GM23338 (cell line): ENCODE measurements at regions not wholly inside any gene's neighbourhood (a gene's known extent, or its start where the extent isn't known, plus 50 kb on each side); places are given as distances from the start of the nearest gene placed in this dataset.

Source experiments
- ATAC-seq: fragments of 200-7000 bp; cut with Tn5 transposase; 3 replicates; pipeline ENCODE4 v1.9.1; 2020
- DNase-seq: peaks from one replicate; pipeline ENCODE4 v3.0.0-alpha.2; 2015; ENCODE audit warnings: low spot score
- H2AFZ ChIP-seq: fragments of 200-600 bp; sonication (generic); 2 replicates; pipeline ENCODE4 v1.8.0; 2016; ENCODE audit warnings: antibody characterized with exemption, mild to moderate bottlenecking, moderate library complexity
- H3F3A ChIP-seq: fragments of 200-600 bp; sonication (generic); replicated peaks from 2 replicates; pipeline ENCODE4 v1.8.0; 2017; ENCODE audit warnings: antibody characterized with exemption, mixed run types, low read depth
- H3K27ac ChIP-seq: fragments of 200-600 bp; sonication (generic); 2 replicates; pipeline ENCODE4 v1.6.1; 2016; ENCODE audit warnings: low read depth
- H3K27me3 ChIP-seq: fragments of 200-600 bp; sonication (generic); 2 replicates; pipeline ENCODE4 v1.8.0; 2016; ENCODE audit warnings: mild to moderate bottlenecking, mixed run types, moderate library complexity; ENCODE audit not compliant: insufficient read depth
- H3K36me3 ChIP-seq: fragments of 200-600 bp; sonication (generic); 2 replicates; pipeline ENCODE4 v1.8.0; 2016; ENCODE audit warnings: mild to moderate bottlenecking; ENCODE audit not compliant: insufficient read depth
- H3K4me1 ChIP-seq: fragments of 200-600 bp; sonication (generic); 2 replicates; pipeline ENCODE4 v1.8.0; 2016; ENCODE audit warnings: mild to moderate bottlenecking, moderate library complexity; ENCODE audit not compliant: insufficient read depth
- H3K4me2 ChIP-seq: fragments of 200-600 bp; sonication (generic); 2 replicates; pipeline ENCODE4 v1.7.1; 2017; ENCODE audit warnings: mixed run types
- H3K4me3 ChIP-seq: fragments of 200-600 bp; sonication (generic); 2 replicates; pipeline ENCODE4 v1.6.1; 2016; ENCODE audit warnings: mixed run types
- H3K79me2 ChIP-seq: fragments of 200-600 bp; sonication (generic); replicated peaks from 2 replicates; pipeline ENCODE4 v1.8.0; 2017; ENCODE audit warnings: mild to moderate bottlenecking; ENCODE audit not compliant: insufficient read depth
- H3K9me2 ChIP-seq: fragments of 200-600 bp; sonication (generic); 2 replicates; pipeline ENCODE4 v1.8.0; 2017; ENCODE audit not compliant: insufficient read depth
- H4K20me1 ChIP-seq: fragments of 200-600 bp; sonication (generic); replicated peaks from 2 replicates; pipeline ENCODE4 v1.8.0; 2017; ENCODE audit warnings: mild to moderate bottlenecking; ENCODE audit not compliant: insufficient read depth
- H3K27ac Mint-ChIP-seq: 2 replicates; pipeline ENCODE4 v1.8.0; 2020; ENCODE audit warnings: inconsistent platforms, mild to moderate bottlenecking, moderate library complexity, mixed read lengths
- H3K27me3 Mint-ChIP-seq: 3 replicates; pipeline ENCODE4 v1.8.0; 2022; ENCODE audit warnings: low read depth, mild to moderate bottlenecking, moderate library complexity, mixed read lengths, inconsistent platforms; ENCODE audit not compliant: insufficient read depth, poor library complexity
- H3K36me3 Mint-ChIP-seq: 3 replicates; pipeline ENCODE4 v1.8.0; 2021; ENCODE audit warnings: low read depth, mild to moderate bottlenecking, inconsistent platforms, moderate library complexity, mixed read lengths
- H3K4me1 Mint-ChIP-seq: 3 replicates; pipeline ENCODE4 v1.8.0; 2020; ENCODE audit warnings: mild to moderate bottlenecking, inconsistent platforms, mixed read lengths
- H3K4me3 Mint-ChIP-seq: 3 replicates; pipeline ENCODE4 v1.8.0; 2021; ENCODE audit warnings: moderate library complexity, mild to moderate bottlenecking, inconsistent platforms, mixed read lengths
- H3K9me3 Mint-ChIP-seq: 3 replicates; pipeline ENCODE4 v1.8.0; 2020; ENCODE audit warnings: moderate library complexity, mild to moderate bottlenecking, inconsistent platforms, mixed read lengths
- ETS1 ChIP-seq: IDR thresholded peaks from 2 replicates; pipeline ENCODE4 v1.6.1; 2016; ENCODE audit warnings: antibody characterized with exemption
- JUNB ChIP-seq: IDR thresholded peaks from one replicate; pipeline ENCODE4 v1.6.1; 2016; ENCODE audit warnings: antibody characterized with exemption; ENCODE audit not compliant: unreplicated experiment
- ZNF462 ChIP-seq: fragments of 250-450 bp; sonication (Bioruptor Pico); IDR thresholded peaks from 2 replicates; pipeline ENCODE4 v1.5.0; 2020; ENCODE audit warnings: mild to moderate bottlenecking, moderate library complexity

- TF ChIP-seq ZNF462: no peak
Observed at GRCh38 chr12:91923864-91924263, 221.8 kb downstream of the BTG1 start (continued).

DNA sequence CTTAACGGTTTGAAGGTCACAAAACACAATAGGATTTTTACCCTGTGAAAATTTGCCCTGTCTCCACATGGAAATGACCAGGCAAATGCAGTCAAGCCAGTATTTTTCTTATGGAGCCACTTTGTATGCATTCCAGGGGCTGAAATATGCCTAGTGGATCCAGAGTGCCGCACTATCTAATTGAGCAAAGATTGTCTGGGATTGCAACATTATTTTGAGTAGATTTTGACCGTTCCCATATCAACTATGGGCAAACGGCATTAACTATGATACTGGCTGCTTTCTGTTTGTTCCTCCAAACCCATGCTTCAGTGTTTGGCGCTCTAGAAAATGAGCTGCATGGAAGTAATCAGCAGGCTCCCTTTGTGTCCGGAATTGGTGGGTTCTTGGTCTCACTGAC, 223.0 kb downstream of the BTG1 start:
- no peaks in the 10 kb centered on the region for H3K36me3 Mint-ChIP-seq
- Histone ChIP-seq H4K20me1 (no peaks in the 10 kb centered on the region), H3K27ac (no peak overlapping the region), H3K4me1 (no peaks in the 10 kb centered on the region), H3K9me2 (no peaks in the 10 kb centered on the region), H3F3A (no peaks in the 10 kb centered on the region), H3K4me2 (no peak overlapping the region), H3K79me2 (no peaks in the 10 kb centered on the region), H3K36me3 (no peaks in the 10 kb centered on the region), H3K4me3 (no peak overlapping the region), H3K27me3 (no peaks in the 10 kb centered on the region), H2AFZ (0 out of 2 replicates have a peak overlapping the region, but pooled peaks have one; percentile 5)
- no peak overlapping the region for H3K27ac Mint-ChIP-seq
- ATAC-seq: no peak
- no peak overlapping the region for H3K4me3 Mint-ChIP-seq
- no peaks in the 10 kb centered on the region for H3K9me3 Mint-ChIP-seq
- TF ChIP-seq ETS1 (no peak), JUNB (no peak)
- DNase-seq: no peak
- H3K4me1 Mint-ChIP-seq: peaks cover 4% of the 10 kb centered on the region; the same call in 1 of the 3 replicates
- H3K27me3 Mint-ChIP-seq: no peaks in the 10 kb centered on the region

DNA sequence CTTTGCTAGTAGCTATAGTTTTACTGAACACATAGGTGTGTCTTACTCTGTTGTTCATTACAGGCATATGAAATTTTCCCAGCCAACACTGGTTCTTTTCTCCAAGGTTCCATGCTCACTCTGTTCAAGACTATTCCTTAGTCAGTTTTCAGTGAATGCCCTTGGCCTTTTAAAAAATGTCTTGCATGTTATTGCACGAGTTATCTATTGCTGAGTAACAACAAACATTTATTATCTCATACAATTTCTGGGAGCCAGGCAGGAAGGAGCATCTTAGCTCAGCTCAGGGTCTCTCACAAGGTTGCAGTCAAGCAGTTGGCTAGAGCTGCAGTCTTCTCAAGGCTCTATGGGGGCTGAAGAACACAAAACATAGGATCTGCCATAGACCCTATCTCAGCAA, 223.5 kb downstream of the BTG1 start:
- H4K20me1 ChIP-seq: no peaks in the 10 kb centered on the region
- H3K27me3 ChIP-seq: no peaks in the 10 kb centered on the region
- H3K4me1 ChIP-seq: no peaks in the 10 kb centered on the region
- H3K4me3 ChIP-seq: no peak overlapping the region
- Mint-ChIP-seq H3K27ac (no peak overlapping the region), H3K4me3 (no peak overlapping the region), H3K9me3 (no peaks in the 10 kb centered on the region), H3K4me1 (peaks cover 4% of the 10 kb centered on the region; the same call in 1 of the 3 replicates), H3K27me3 (no peaks in the 10 kb centered on the region), H3K36me3 (no peaks in the 10 kb centered on the region)
- H3K9me2 ChIP-seq: no peaks in the 10 kb centered on the region
- peak overlapping the region; percentile 38; the same call in 1 of the 2 replicates for H2AFZ ChIP-seq
- no peaks in the 10 kb centered on the region for H3K36me3 ChIP-seq
- no peaks in the 10 kb centered on the region for H3K79me2 ChIP-seq
- ATAC-seq (no peak), DNase-seq (no peak)
- H3K4me2 ChIP-seq: no peak overlapping the region
- H3K27ac ChIP-seq: no peak overlapping the region
- H3F3A ChIP-seq: no peaks in the 10 kb centered on the region
- TF ChIP-seq ZNF462: no peak
